A673 (cell line): ENCODE measurements at regions not wholly inside any gene's neighbourhood (a gene's known extent, or its start where the extent isn't known, plus 50 kb on each side); places are given as distances from the start of the nearest gene placed in this dataset.

Source experiments
- BruUV-seq: library from RNA; stranded (reverse); fragments of 400-500 nt; replicated peaks from 2 replicates; lab custom pipeline; 2021; lab: Mats Ljungman, UMichigan
- CTCF ChIA-PET: fragments of 300-600 bp; sonication (Branson Sonifier 250); formaldehyde crosslinking; loops from one replicate; lab custom pipeline; 2022; ENCODE audit warnings: antibody characterized with exemption; lab: Charles Lee
- POLR2A ChIA-PET: fragments of 300-600 bp; sonication (Branson Sonifier 250); formaldehyde crosslinking; loops from one replicate; lab custom pipeline; 2022; ENCODE audit warnings: antibody characterized with exemption; ENCODE audit not compliant: low non-redundant PET; lab: Charles Lee
- DNase-seq: peaks from one replicate; pipeline ENCODE4 v3.0.0-alpha.2; 2015; ENCODE audit warnings: low spot score
- H3K27ac ChIP-seq: fragments of 200-600 bp; sonication (generic); 2 replicates; pipeline ENCODE4 v1.5.1; 2016; ENCODE audit warnings: mixed run types, low read depth, mild to moderate bottlenecking, mixed read lengths, antibody characterized with exemption, low read length; ENCODE audit not compliant: poor library complexity, severe bottlenecking
- H3K27me3 ChIP-seq: fragments of 200-600 bp; sonication (generic); replicated peaks from 2 replicates; pipeline ENCODE4 v1.6.1; 2017; ENCODE audit warnings: mixed run types, low read depth, mild to moderate bottlenecking, mixed read lengths, antibody characterized with exemption, low read length; ENCODE audit not compliant: insufficient read depth, poor library complexity
- H3K36me3 ChIP-seq: fragments of 200-600 bp; sonication (generic); 2 replicates; pipeline ENCODE4 v1.6.1; 2016; ENCODE audit warnings: mixed run types, mild to moderate bottlenecking, mixed read lengths, antibody characterized with exemption, low read length; ENCODE audit not compliant: insufficient read depth, poor library complexity, severe bottlenecking
- H3K4me1 ChIP-seq: fragments of 200-600 bp; sonication (generic); 2 replicates; pipeline ENCODE4 v1.6.1; 2017; ENCODE audit warnings: mixed run types, mild to moderate bottlenecking, mixed read lengths, antibody characterized with exemption, low read length; ENCODE audit not compliant: insufficient read depth, poor library complexity, severe bottlenecking
- H3K4me3 ChIP-seq: fragments of 200-600 bp; sonication (generic); 2 replicates; pipeline ENCODE4 v1.5.1; 2016; ENCODE audit warnings: low read depth, mixed run types, mild to moderate bottlenecking, mixed read lengths, low read length; ENCODE audit not compliant: poor library complexity, severe bottlenecking
- H3K9me3 ChIP-seq: fragments of 200-600 bp; sonication (generic); 2 replicates; pipeline ENCODE4 v1.6.1; 2016; ENCODE audit warnings: mixed run types, low read depth, mild to moderate bottlenecking, mixed read lengths, antibody characterized with exemption, low read length; ENCODE audit not compliant: poor library complexity, severe bottlenecking
- CTCF ChIP-seq: fragments of 300-800, 200-600 bp; sonication (generic); conservative IDR thresholded peaks from 2 replicates; pipeline ENCODE4 v1.5.1; 2017; ENCODE audit warnings: low read depth, mild to moderate bottlenecking, antibody characterized with exemption, low read length, moderate library complexity, mixed read lengths
- EZH2 ChIP-seq: fragments of 200-600 bp; sonication (generic); IDR thresholded peaks from 2 replicates; pipeline ENCODE4 v1.6.1; 2017; ENCODE audit warnings: borderline replicate concordance, low read depth, mild to moderate bottlenecking, mixed read lengths, antibody characterized with exemption, low read length; ENCODE audit not compliant: poor library complexity, severe bottlenecking
- intact Hi-C: fragments of 100-400 bp; cut with micrococcal nuclease; formaldehyde crosslinking; loops from one replicate; pipeline ENCODE4 v1.10.0; 2022; ENCODE audit not compliant: unreplicated experiment

- Histone ChIP-seq H3K36me3 (no peaks in the 10 kb centered on the region), H3K4me1 (peaks cover 18% of the 10 kb centered on the region), H3K4me3 (no peak overlapping the region), H3K27me3 (no peaks in the 10 kb centered on the region), H3K9me3 (peaks cover 16% of the 10 kb centered on the region), H3K27ac (no peak overlapping the region)
- no peak for DNase-seq
- no TSS peak for BruUV-seq
- POLR2A ChIA-PET: no interaction called here
- TF ChIP-seq EZH2: no peak
- TF ChIP-seq CTCF: no peak
- CTCF ChIA-PET: no interaction called here
- intact Hi-C loops: no loop called here
These were observed 344.7 kb upstream of the TCF4 start for GRCh38 chr18:55932675-55933074.

- no peaks in the 10 kb centered on the region for H3K27me3 ChIP-seq
- POLR2A ChIA-PET: interaction anchor here (0.6 to 0.7 kb wide), 2 partner anchors 55 to 372 kb away, joined by 3 to 5 read pairs; no protein-coding TSS in a partner anchor
- peak; percentile 86 for DNase-seq
- CTCF ChIA-PET: no interaction called here
- peak overlapping the region; percentile 20 for H3K27ac ChIP-seq
- intact Hi-C loops: no loop called here
- peaks cover 27% of the 10 kb centered on the region for H3K4me1 ChIP-seq
- no peaks in the 10 kb centered on the region for H3K36me3 ChIP-seq
- BruUV-seq: no TSS peak
- TF ChIP-seq EZH2: no peak
- no peak for TF ChIP-seq CTCF
- no peak overlapping the region for H3K4me3 ChIP-seq
- no peaks in the 10 kb centered on the region for H3K9me3 ChIP-seq
These were observed 339.8 kb upstream of the TCF4 start for GRCh38 chr18:55927831-55928230.

- H3K4me1 ChIP-seq: peaks cover 27% of the 10 kb centered on the region
- intact Hi-C loops: no loop called here
- ChIA-PET CTCF (no interaction called here), POLR2A (no interaction called here)
- DNase-seq: no peak
- H3K4me3 ChIP-seq: no peak overlapping the region
- no TSS peak for BruUV-seq
- no peaks in the 10 kb centered on the region for H3K36me3 ChIP-seq
- H3K9me3 ChIP-seq: no peaks in the 10 kb centered on the region
- no peak overlapping the region for H3K27ac ChIP-seq
- TF ChIP-seq EZH2 (no peak), CTCF (no peak)
- H3K27me3 ChIP-seq: no peaks in the 10 kb centered on the region
These were observed 337.8 kb upstream of the TCF4 start for GRCh38 chr18:55925772-55926171.
